ENCODE measurements at regions not wholly inside any gene's neighbourhood (a gene's known extent, or its start where the extent isn't known, plus 50 kb on each side); places are given as distances from the start of the nearest gene placed in this dataset.

DNA sequence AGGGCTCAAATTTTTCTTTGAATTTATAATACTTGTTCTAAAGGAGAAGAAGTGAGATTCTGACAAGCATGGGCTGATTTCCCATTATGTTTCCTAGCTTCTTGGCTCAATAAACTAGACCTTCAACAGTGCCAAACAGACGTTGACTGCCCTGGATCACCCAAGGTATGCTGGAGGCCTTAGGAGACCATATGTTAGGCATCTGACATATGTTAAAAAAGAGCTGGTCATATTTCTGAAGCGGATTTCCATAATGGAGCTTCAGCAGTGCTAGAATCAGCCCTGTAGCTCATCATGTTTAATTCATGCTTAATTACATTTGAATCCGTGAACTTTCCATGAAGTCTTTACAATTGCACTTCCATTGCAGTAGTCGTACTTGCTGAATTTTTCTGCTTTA is 653.3 kb downstream of the DIAPH3 start:
- no peaks in the 10 kb centered on the region for H3K4me1 Mint-ChIP-seq (ENCODE audit: low read depth)
- H3K27me3 Mint-ChIP-seq: no peaks in the 10 kb centered on the region
- intact Hi-C loops (cut with micrococcal nuclease): no loop called here
- ChIA-PET CTCF (interaction anchor here (0.6 kb wide), 1 partner anchor 823 kb away, joined by 3 read pairs; no protein-coding TSS in a partner anchor), POLR2A (no interaction called here)
- DNase-seq: no peak
- no peak overlapping the region for H3K27ac Mint-ChIP-seq
- no peak overlapping the region for H3K4me3 Mint-ChIP-seq
- H3K9me3 Mint-ChIP-seq: no peaks in the 10 kb centered on the region
- H3K36me3 Mint-ChIP-seq: no peaks in the 10 kb centered on the region

DNA sequence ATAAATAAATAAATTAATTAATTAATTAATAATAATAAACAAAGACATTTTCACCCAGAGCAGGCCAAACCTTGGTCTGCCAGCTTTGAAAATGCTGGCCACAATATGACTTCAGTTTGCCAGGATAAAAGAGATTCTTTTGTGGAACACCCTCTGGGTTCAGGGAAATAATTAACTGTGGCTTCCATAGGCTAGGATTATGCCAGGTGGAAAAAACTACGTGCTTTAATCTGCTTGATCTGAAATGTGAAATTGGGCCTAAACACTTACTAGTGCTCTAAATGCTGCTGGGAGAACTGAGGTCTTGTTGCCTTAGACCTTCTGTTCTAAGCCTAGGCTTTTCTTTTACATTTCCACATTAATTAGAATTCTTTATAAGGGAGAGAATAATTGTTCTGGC is 650.0 kb downstream of the DIAPH3 start:
- ChIA-PET CTCF (no interaction called here), POLR2A (no interaction called here)
- peaks cover 2% of the 10 kb centered on the region for H3K27me3 Mint-ChIP-seq
- H3K4me3 Mint-ChIP-seq: no peak overlapping the region
- no peaks in the 10 kb centered on the region for H3K36me3 Mint-ChIP-seq
- no peak overlapping the region for H3K27ac Mint-ChIP-seq
- no peaks in the 10 kb centered on the region for H3K4me1 Mint-ChIP-seq (ENCODE audit: low read depth)
- intact Hi-C loops (cut with micrococcal nuclease): no loop called here
- DNase-seq: no peak
- no peaks in the 10 kb centered on the region for H3K9me3 Mint-ChIP-seq

DNA sequence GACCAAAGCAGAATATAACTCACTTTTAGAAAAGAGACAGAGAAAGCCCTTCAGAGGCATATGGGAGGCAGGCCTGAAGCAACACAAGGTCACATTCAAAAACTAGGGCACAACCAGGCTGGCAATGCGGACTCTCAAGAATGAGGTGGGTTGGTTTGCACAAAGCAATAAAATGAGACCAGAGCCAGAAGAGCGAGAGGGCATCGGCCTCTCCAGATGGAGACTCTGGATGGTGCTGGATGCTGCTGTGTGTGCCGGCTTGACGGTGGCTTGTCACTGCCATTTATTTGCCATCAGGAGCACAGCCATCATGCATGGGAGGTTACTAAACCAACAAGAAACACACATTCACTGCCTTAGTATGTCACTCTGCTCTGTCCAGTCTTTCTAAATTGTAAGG is 649.4 kb downstream of the DIAPH3 start:
- intact Hi-C loops (cut with micrococcal nuclease): no loop called here
- ChIA-PET POLR2A (no interaction called here), CTCF (no interaction called here)
- Mint-ChIP-seq H3K9me3 (no peaks in the 10 kb centered on the region), H3K27me3 (peaks cover 2% of the 10 kb centered on the region), H3K4me1 (ENCODE audit: low read depth) (no peaks in the 10 kb centered on the region), H3K4me3 (no peak overlapping the region), H3K27ac (no peak overlapping the region), H3K36me3 (no peaks in the 10 kb centered on the region)
- no peak for DNase-seq

DNA sequence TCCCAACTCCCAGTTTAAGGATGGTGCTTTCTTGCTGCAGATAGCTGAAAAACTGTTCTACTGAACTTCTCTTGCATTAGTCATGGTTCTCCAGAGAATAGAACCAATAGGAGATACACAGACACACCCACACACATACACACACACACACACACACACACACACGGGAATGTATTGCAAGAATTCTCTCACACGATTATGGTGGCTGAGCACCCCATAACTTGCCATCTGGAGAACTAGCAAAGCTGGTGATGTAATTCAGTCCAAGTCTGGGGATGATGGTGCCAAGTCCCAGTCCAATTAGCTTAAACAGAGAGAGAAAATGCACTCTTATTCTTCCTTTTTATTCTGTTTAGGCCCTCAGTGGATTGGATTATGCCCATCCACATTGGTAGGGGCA is 643.9 kb downstream of the DIAPH3 start:
- no peak for DNase-seq
- H3K36me3 Mint-ChIP-seq: no peaks in the 10 kb centered on the region
- no peak overlapping the region for H3K27ac Mint-ChIP-seq
- H3K27me3 Mint-ChIP-seq: peaks cover 2% of the 10 kb centered on the region
- CTCF ChIA-PET: no interaction called here
- H3K4me3 Mint-ChIP-seq: no peak overlapping the region
- intact Hi-C loops (cut with micrococcal nuclease): no loop called here
- H3K4me1 Mint-ChIP-seq (ENCODE audit: low read depth): no peaks in the 10 kb centered on the region
- POLR2A ChIA-PET: no interaction called here
- no peaks in the 10 kb centered on the region for H3K9me3 Mint-ChIP-seq

DNA sequence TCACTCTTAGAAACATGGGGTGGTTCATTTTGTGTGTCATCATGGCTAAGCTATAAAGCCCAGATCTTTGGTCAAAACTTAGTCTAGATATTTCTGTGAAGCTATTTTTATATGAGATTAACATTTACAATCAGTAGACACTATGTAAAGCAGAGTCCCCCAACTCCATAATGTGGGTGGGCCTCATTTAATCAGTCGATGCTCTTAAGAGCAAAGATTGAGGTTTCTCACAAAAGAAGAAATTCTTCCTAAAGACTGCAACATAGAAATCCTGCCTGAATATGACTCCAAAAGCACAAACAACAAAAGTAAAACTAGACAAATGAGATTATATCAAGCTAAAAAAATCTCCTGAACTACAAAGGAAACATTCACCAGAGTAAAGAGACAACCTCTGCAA is 642.2 kb downstream of the DIAPH3 start:
- no peaks in the 10 kb centered on the region for H3K9me3 Mint-ChIP-seq
- intact Hi-C loops (cut with micrococcal nuclease): no loop called here
- CTCF ChIA-PET: no interaction called here
- POLR2A ChIA-PET: no interaction called here
- H3K27ac Mint-ChIP-seq: no peak overlapping the region
- H3K36me3 Mint-ChIP-seq: no peaks in the 10 kb centered on the region
- no peaks in the 10 kb centered on the region for H3K4me1 Mint-ChIP-seq (ENCODE audit: low read depth)
- peaks cover 5% of the 10 kb centered on the region for H3K27me3 Mint-ChIP-seq
- DNase-seq: no peak
- H3K4me3 Mint-ChIP-seq: no peak overlapping the region

DNA sequence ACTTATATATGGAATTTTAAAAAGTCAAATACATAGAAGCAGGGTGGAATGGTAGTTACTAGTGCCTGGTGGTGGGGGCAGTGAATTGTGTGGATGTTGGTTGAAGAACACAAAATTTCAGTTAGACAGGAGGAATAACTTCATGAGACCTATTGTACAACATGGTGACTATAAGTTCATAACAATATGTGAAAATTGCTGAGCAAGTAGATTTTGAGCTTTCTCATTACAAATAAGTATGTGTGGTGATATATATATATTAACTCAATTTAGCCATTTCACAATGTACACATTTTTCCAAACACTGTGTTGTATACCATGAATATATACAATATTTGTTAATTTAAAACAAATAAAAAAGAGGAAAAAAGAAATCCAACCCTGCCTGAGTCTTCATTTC is 641.1 kb downstream of the DIAPH3 start:
- Mint-ChIP-seq H3K4me1 (ENCODE audit: low read depth) (no peaks in the 10 kb centered on the region), H3K27me3 (peaks cover 5% of the 10 kb centered on the region), H3K4me3 (no peak overlapping the region), H3K9me3 (no peaks in the 10 kb centered on the region), H3K36me3 (no peaks in the 10 kb centered on the region), H3K27ac (no peak overlapping the region)
- DNase-seq: no peak
- intact Hi-C loops (cut with micrococcal nuclease): no loop called here
- POLR2A ChIA-PET: no interaction called here
- CTCF ChIA-PET: no interaction called here

DNA sequence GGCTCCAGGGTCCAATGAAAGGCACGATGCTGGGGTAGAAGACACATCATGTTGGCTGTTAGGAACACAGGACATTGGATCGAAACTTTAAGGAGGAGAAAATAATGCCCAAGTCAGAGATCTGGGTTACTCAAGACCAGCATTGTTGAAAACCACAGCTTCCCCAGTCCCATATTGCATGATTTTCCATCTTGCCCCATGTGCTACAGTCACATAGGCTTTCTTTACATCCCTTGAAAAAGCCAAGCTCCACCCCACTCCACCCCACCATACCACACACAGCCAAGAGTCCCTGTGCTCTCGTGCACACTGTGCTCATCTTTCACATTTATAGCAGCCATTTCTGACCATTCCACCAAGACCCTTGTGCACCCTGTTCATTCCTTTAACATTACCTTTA is 636.2 kb downstream of the DIAPH3 start:
- H3K27me3 Mint-ChIP-seq: peaks cover 2% of the 10 kb centered on the region
- H3K4me1 Mint-ChIP-seq (ENCODE audit: low read depth): peaks cover 8% of the 10 kb centered on the region
- CTCF ChIA-PET: interaction anchor here (0.7 kb wide), 1 partner anchor 1338 kb away, joined by 3 read pairs; no protein-coding TSS in a partner anchor
- intact Hi-C loops (cut with micrococcal nuclease): no loop called here
- DNase-seq: no peak
- no peak overlapping the region for H3K27ac Mint-ChIP-seq
- H3K36me3 Mint-ChIP-seq: no peaks in the 10 kb centered on the region
- POLR2A ChIA-PET: no interaction called here
- H3K9me3 Mint-ChIP-seq: no peaks in the 10 kb centered on the region
- H3K4me3 Mint-ChIP-seq: no peak overlapping the region

- peaks cover 8% of the 10 kb centered on the region for H3K4me1 Mint-ChIP-seq (ENCODE audit: low read depth)
- no peak overlapping the region for H3K4me3 Mint-ChIP-seq
- intact Hi-C loops (cut with micrococcal nuclease): no loop called here
- no peaks in the 10 kb centered on the region for H3K9me3 Mint-ChIP-seq
- H3K27ac Mint-ChIP-seq: no peak overlapping the region
- no peaks in the 10 kb centered on the region for H3K27me3 Mint-ChIP-seq
- H3K36me3 Mint-ChIP-seq: no peaks in the 10 kb centered on the region
- CTCF ChIA-PET: no interaction called here
- POLR2A ChIA-PET: no interaction called here
- no peak for DNase-seq
Observed at GRCh38 chr13:59531571-59532091, 632.1 kb downstream of the DIAPH3 start.

DNA sequence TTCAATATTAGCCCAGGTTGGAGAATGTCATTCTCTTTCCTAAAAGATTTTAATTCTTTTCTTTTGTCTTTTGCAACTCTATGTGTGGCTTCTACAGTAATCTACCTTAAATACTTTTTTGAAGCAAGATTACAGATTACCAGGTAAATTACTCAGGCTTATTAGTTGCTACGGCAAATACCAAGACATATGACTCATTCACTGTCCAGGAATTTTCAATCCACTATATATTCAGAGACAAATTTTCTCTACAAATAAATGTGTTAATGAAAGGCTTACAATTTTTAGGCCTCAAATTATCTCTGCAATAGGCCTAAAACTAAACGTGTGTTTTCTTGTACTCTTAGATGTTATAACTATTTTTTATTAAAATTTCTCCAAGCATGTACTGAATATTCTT is 631.3 kb downstream of the DIAPH3 start:
- ChIA-PET CTCF (no interaction called here), POLR2A (no interaction called here)
- Mint-ChIP-seq H3K9me3 (no peaks in the 10 kb centered on the region), H3K4me1 (ENCODE audit: low read depth) (peaks cover 8% of the 10 kb centered on the region), H3K4me3 (no peak overlapping the region), H3K27ac (no peak overlapping the region), H3K36me3 (no peaks in the 10 kb centered on the region), H3K27me3 (no peaks in the 10 kb centered on the region)
- DNase-seq: no peak
- intact Hi-C loops (cut with micrococcal nuclease): no loop called here

GRCh38 chr13:59533561-59534555 is 629.9 kb downstream of the DIAPH3 start:
- H3K4me1 Mint-ChIP-seq (ENCODE audit: low read depth): peaks cover 8% of the 10 kb centered on the region
- intact Hi-C loops (cut with micrococcal nuclease): no loop called here
- no peaks in the 10 kb centered on the region for H3K27me3 Mint-ChIP-seq
- H3K4me3 Mint-ChIP-seq: no peak overlapping the region
- H3K9me3 Mint-ChIP-seq: no peaks in the 10 kb centered on the region
- DNase-seq: no peak
- H3K27ac Mint-ChIP-seq: no peak overlapping the region
- ChIA-PET CTCF (no interaction called here), POLR2A (no interaction called here)
- no peaks in the 10 kb centered on the region for H3K36me3 Mint-ChIP-seq

DNA sequence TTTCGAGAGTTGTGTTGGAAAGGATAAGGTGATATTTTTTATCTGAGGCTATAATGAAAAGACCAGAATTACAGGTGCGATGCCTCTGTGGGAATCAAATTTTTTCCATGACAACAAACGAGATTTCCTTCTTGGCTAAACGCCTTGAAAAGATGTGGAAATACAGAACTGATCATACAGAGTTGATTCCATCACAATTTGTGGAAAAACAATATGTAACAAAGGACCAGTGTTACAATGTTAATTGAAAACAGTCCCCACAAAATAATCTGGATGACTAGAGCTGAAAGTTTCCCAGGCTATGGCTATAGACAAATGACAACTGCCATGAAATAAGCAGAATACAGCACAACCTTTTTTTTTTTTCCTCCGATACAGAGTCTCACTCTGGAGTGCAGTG is 628.9 kb downstream of the DIAPH3 start:
- intact Hi-C loops (cut with micrococcal nuclease): no loop called here
- POLR2A ChIA-PET: no interaction called here
- no peak overlapping the region for H3K27ac Mint-ChIP-seq
- DNase-seq: no peak
- H3K27me3 Mint-ChIP-seq: no peaks in the 10 kb centered on the region
- H3K4me1 Mint-ChIP-seq (ENCODE audit: low read depth): peaks cover 8% of the 10 kb centered on the region
- no peaks in the 10 kb centered on the region for H3K9me3 Mint-ChIP-seq
- no peak overlapping the region for H3K4me3 Mint-ChIP-seq
- H3K36me3 Mint-ChIP-seq: no peaks in the 10 kb centered on the region
- CTCF ChIA-PET: no interaction called here

DNA sequence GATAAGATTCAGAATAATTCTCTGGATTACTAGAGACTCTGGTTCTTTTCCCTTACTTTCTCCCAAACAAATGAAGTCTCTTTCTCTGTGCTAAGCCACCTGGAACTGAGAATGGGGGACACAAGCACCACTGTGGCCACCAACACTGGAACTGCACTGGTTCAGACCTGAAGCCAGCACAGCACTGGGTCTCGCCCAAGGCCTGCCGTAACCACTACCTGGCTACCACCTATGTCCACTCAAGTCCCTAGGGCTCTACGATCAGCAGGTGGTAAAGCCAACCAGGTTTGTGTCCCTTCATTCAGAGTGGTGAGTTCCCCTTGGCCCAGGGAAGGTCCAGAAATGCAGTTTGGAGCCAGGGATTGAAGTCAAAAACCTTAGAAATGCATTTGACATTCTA is 626.2 kb downstream of the DIAPH3 start:
- H3K4me1 Mint-ChIP-seq (ENCODE audit: low read depth): no peaks in the 10 kb centered on the region
- DNase-seq: no peak
- H3K4me3 Mint-ChIP-seq: no peak overlapping the region
- POLR2A ChIA-PET: no interaction called here
- no peaks in the 10 kb centered on the region for H3K9me3 Mint-ChIP-seq
- H3K27ac Mint-ChIP-seq: no peak overlapping the region
- intact Hi-C loops (cut with micrococcal nuclease): no loop called here
- CTCF ChIA-PET: no interaction called here
- H3K27me3 Mint-ChIP-seq: peaks cover 6% of the 10 kb centered on the region
- no peaks in the 10 kb centered on the region for H3K36me3 Mint-ChIP-seq

GRCh38 chr13:59538512-59538911 is 625.2 kb downstream of the DIAPH3 start:
- POLR2A ChIA-PET: no interaction called here

More at GRCh38 chr13:59538512-59538911, 625.2 kb downstream of the DIAPH3 start:
- Mint-ChIP-seq H3K36me3 (no peaks in the 10 kb centered on the region), H3K27ac (no peak overlapping the region), H3K4me1 (ENCODE audit: low read depth) (no peaks in the 10 kb centered on the region), H3K9me3 (no peaks in the 10 kb centered on the region), H3K4me3 (no peak overlapping the region), H3K27me3 (peaks cover 6% of the 10 kb centered on the region)
- DNase-seq: no peak
- CTCF ChIA-PET: no interaction called here
- intact Hi-C loops (cut with micrococcal nuclease): no loop called here
